CD14-positive monocyte (primary cell): ENCODE measurements at regions not wholly inside any gene's neighbourhood (a gene's known extent, or its start where the extent isn't known, plus 50 kb on each side); places are given as distances from the start of the nearest gene placed in this dataset.

Experiments used
- DNase-seq, 3 donors: peaks; one replicate each; pipeline ENCODE4 v3.0.0-alpha.2; 2011 to 2022
- H2AFZ ChIP-seq: 2 replicates; pipeline ENCODE4 v1.6.0; 2012; ENCODE audit warnings: mild to moderate bottlenecking, low read depth, low read length, inconsistent platforms; ENCODE audit not compliant: insufficient read depth, poor library complexity, severe bottlenecking
- H3K27ac ChIP-seq, 2 donors: 1 replicate in 1 of 2; 2 replicates in 1 of 2; pipeline ENCODE4 v1.5.1; 2012 to 2013; ENCODE audit warnings: low read length in 2 of 2, control low read depth in 1 of 2, inconsistent platforms in 1 of 2, low read depth in 1 of 2, mild to moderate bottlenecking in 1 of 2
- H3K27me3 ChIP-seq, 2 donors: one replicate each; pipeline versions ENCODE4 v1.6.0 to v1.6.1; 2011 to 2013; ENCODE audit warnings: low read length in 2 of 2; ENCODE audit not compliant: control insufficient read depth in 2 of 2, insufficient read depth in 2 of 2
- H3K36me3 ChIP-seq, 2 donors: replicated peaks in 1 of 2; 1 replicate in 1 of 2; 2 replicates in 1 of 2; pipeline versions ENCODE4 v1.5.1 to v1.6.1; 2012 to 2013; ENCODE audit warnings: low read length in 2 of 2, control low read depth in 1 of 2, inconsistent platforms in 1 of 2, mild to moderate bottlenecking in 1 of 2; ENCODE audit not compliant: insufficient read depth in 2 of 2, control insufficient read depth in 1 of 2
- H3K4me1 ChIP-seq, 2 donors: 1 replicate in 1 of 2; 2 replicates in 1 of 2; pipeline versions ENCODE4 v1.5.1 to v1.6.1; 2012 to 2013; ENCODE audit warnings: low read length in 2 of 2, control low read depth in 1 of 2, inconsistent platforms in 1 of 2, mild to moderate bottlenecking in 1 of 2, moderate library complexity in 1 of 2; ENCODE audit not compliant: insufficient read depth in 2 of 2, control insufficient read depth in 1 of 2
- H3K4me2 ChIP-seq: replicated peaks from 2 replicates; pipeline ENCODE3; 2012; ENCODE audit warnings: low read length, moderate library complexity, mild to moderate bottlenecking; ENCODE audit not compliant: poor library complexity, severe bottlenecking; ENCODE audit errors: extremely low read depth
- H3K4me3 ChIP-seq, 3 experiments: fragments of 200-600 bp in 1 of 3; sonication (generic) in 1 of 3; replicated peaks in 1 of 3; 1 replicate in 2 of 3; 2 replicates in 1 of 3; pipeline ENCODE4 v1.5.1; 2011 to 2013; ENCODE audit warnings: low read length in 3 of 3, mild to moderate bottlenecking in 3 of 3, control low read depth in 2 of 3, low read depth in 2 of 3, inconsistent platforms in 1 of 3, moderate library complexity in 1 of 3
- H3K79me2 ChIP-seq: 2 replicates; pipeline ENCODE4 v1.6.0; 2012; ENCODE audit warnings: mild to moderate bottlenecking, control low read depth, inconsistent platforms, low read length, moderate library complexity; ENCODE audit not compliant: insufficient read depth
- H3K9ac ChIP-seq: 2 replicates; pipeline ENCODE4 v1.6.0; 2017; ENCODE audit warnings: low read length, mild to moderate bottlenecking; ENCODE audit not compliant: insufficient read depth, poor library complexity, severe bottlenecking
- H3K9me3 ChIP-seq, 2 donors: replicated peaks in 1 of 2; 1 replicate in 1 of 2; 2 replicates in 1 of 2; pipeline versions ENCODE4 v1.5.1 to v1.6.1; 2012 to 2013; ENCODE audit warnings: low read length in 2 of 2, control low read depth in 1 of 2; ENCODE audit not compliant: control insufficient read depth in 1 of 2, insufficient read depth in 1 of 2
- H4K20me1 ChIP-seq: 2 replicates; pipeline ENCODE4 v1.6.0; 2012; ENCODE audit warnings: mild to moderate bottlenecking, low read length, control low read depth, moderate library complexity; ENCODE audit not compliant: insufficient read depth
- H3K27ac Mint-ChIP-seq, 7 donors: one replicate each; pipeline ENCODE4 v1.8.0; 2020; ENCODE audit warnings: mild to moderate bottlenecking in 7 of 7, mixed read lengths in 7 of 7, moderate library complexity in 6 of 7, inconsistent platforms in 2 of 7
- H3K27me3 Mint-ChIP-seq, 3 donors: one replicate each; pipeline ENCODE4 v1.8.0; 2021 to 2022; ENCODE audit warnings: low read depth in 3 of 3, mild to moderate bottlenecking in 3 of 3, mixed read lengths in 3 of 3, moderate library complexity in 3 of 3, inconsistent platforms in 1 of 3
- H3K36me3 Mint-ChIP-seq, 2 donors: one replicate each; pipeline ENCODE4 v1.8.0; 2020; ENCODE audit warnings: mixed read lengths in 2 of 2, inconsistent platforms in 1 of 2, mild to moderate bottlenecking in 1 of 2
- H3K4me1 Mint-ChIP-seq: one replicate; pipeline ENCODE4 v1.8.0; 2020; ENCODE audit warnings: mild to moderate bottlenecking, mixed read lengths
- H3K4me3 Mint-ChIP-seq, 2 donors: one replicate each; pipeline ENCODE4 v1.8.0; 2020; ENCODE audit warnings: mild to moderate bottlenecking in 2 of 2, mixed read lengths in 2 of 2, moderate library complexity in 1 of 2
- H3K9me3 Mint-ChIP-seq, 7 donors: one replicate each; pipeline ENCODE4 v1.8.0; 2020 to 2022; ENCODE audit warnings: mixed read lengths in 7 of 7, mild to moderate bottlenecking in 6 of 7, moderate library complexity in 6 of 7, inconsistent platforms in 2 of 7
- CTCF ChIP-seq: fragments of 200-600 bp; IDR thresholded peaks from one replicate; pipeline ENCODE4 v1.8.0; 2022; ENCODE audit warnings: antibody characterized with exemption, mild to moderate bottlenecking
- WGBS: methylation state at CpG from one replicate; pipeline ENCODE4 v1.1.5; 2013; ENCODE audit warnings: missing lambda C conversion rate; ENCODE audit not compliant: insufficient coverage; 5-methylcytosine and 5-hydroxymethylcytosine counted together
- intact Hi-C, 2 donors: fragments of 100-400 bp; cut with micrococcal nuclease; formaldehyde crosslinking; loops; one replicate each; pipeline versions ENCODE4 v1.15.0 to v1.15.1; 2023

GRCh38 chr13:97072297-97072696 is 78.0 kb upstream of the OXGR1 start:
- Histone ChIP-seq H4K20me1 (no peaks in the 10 kb centered on the region), H3K79me2 (no peaks in the 10 kb centered on the region), H2AFZ (no peak overlapping the region), H3K9ac (no peak overlapping the region), H3K4me1 (peaks cover 18 to 21% of the 10 kb centered on the region in 2 donors), H3K4me2 (no peak overlapping the region), H3K27me3 (no peaks in the 10 kb centered on the region), H3K36me3 (no peaks in the 10 kb centered on the region), H3K27ac (no peak overlapping the region), H3K9me3 (peaks cover 6 to 14% of the 10 kb centered on the region in 2 donors), H3K4me3 (no peak overlapping the region)
- no peak for TF ChIP-seq CTCF
- Mint-ChIP-seq H3K36me3 (peaks cover 0 to 3% of the 10 kb centered on the region in 2 donors), H3K27me3 (peaks cover 0 to 3% (median 1%) of the 10 kb centered on the region in 3 donors), H3K27ac (no peak overlapping the region), H3K4me3 (no peak overlapping the region), H3K4me1 (peaks cover 20% of the 10 kb centered on the region), H3K9me3 (peaks cover 5 to 15% (median 10%) of the 10 kb centered on the region in 7 donors)
- no peak for DNase-seq
- intact Hi-C loops = no loop called here
- no CpG with 5 or more reads among the region's 2 CpGs for WGBS

GRCh38 chr13:97074618-97075017 is 80.3 kb upstream of the OXGR1 start:
- Histone ChIP-seq H4K20me1 (no peaks in the 10 kb centered on the region), H3K36me3 (no peaks in the 10 kb centered on the region), H3K4me1 (peaks cover 23 to 25% of the 10 kb centered on the region in 2 donors), H3K27ac (no peak overlapping the region), H3K9me3 (peaks cover 6 to 14% of the 10 kb centered on the region in 2 donors), H3K27me3 (no peaks in the 10 kb centered on the region), H2AFZ (no peak overlapping the region), H3K79me2 (no peaks in the 10 kb centered on the region), H3K4me2 (no peak overlapping the region), H3K9ac (no peak overlapping the region), H3K4me3 (no peak overlapping the region)
- H3K9me3 Mint-ChIP-seq = peaks cover 7 to 15% (median 10%) of the 10 kb centered on the region in 7 donors
- intact Hi-C loops = no loop called here
- H3K4me1 Mint-ChIP-seq = peaks cover 20% of the 10 kb centered on the region
- WGBS = no CpG with 5 or more reads among the region's 1 CpG
- no peak overlapping the region for H3K27ac Mint-ChIP-seq
- no peak for DNase-seq
- no peak overlapping the region for H3K4me3 Mint-ChIP-seq
- TF ChIP-seq CTCF = no peak
- no peaks in the 10 kb centered on the region for H3K27me3 Mint-ChIP-seq
- H3K36me3 Mint-ChIP-seq = peaks cover 0 to 3% of the 10 kb centered on the region in 2 donors
